ENCODE measurements at regions not wholly inside any gene's neighbourhood (a gene's known extent, or its start where the extent isn't known, plus 50 kb on each side); places are given as distances from the start of the nearest gene placed in this dataset.

DNA sequence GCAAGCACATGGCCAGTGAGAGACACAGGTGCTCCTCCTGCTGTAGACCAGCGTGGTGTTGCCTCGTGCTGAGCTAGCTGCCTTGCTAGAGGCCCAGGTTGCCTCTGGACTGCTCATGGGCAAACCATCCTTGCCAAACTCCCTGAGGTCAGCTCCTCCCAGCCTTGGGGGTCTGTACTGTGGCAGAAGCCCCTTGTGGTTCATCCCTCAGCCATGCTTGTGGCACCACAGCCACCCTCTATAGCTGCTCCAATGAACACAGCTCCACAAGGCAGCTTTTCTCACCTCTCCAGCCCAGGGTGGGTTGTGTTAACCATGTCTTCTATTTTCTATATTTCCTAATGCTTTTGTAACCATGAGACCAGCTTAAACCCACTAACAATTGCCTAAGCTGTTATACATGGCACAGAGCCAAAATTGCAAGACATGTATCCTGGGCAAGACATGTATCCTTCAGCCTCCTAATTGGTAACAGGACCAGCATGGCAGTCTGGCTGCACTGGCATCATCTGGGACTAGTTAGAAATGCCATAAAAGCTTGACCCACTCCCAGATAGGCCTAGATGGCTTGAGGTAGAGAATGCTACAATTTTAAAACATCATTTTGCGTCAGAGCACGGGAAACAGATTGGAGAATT is 183.1 kb upstream of the S1PR3 start:
- Histone ChIP-seq H3K36me3 (ENCODE audit: control insufficient read depth in 2 of 2, insufficient read depth in 1 of 2, low read length in 2 of 2) (no peaks in the 10 kb centered on the region), H3K4me1 (ENCODE audit: control insufficient read depth, insufficient read depth, low read length) (peaks cover 6% of the 10 kb centered on the region; the same call in 1 of the 2 replicates), H3K9me3 (ENCODE audit: control insufficient read depth, insufficient read depth, low read depth, low read length) (no peaks in the 10 kb centered on the region), H3K27ac (ENCODE audit: extremely low read depth, low read depth, low read length) (no peak overlapping the region), H3K4me3 (ENCODE audit: low read depth, low read length) (no peak overlapping the region)
- ChIA-PET POLR2A (no interaction called here), CTCF (interaction anchor here (1.2 kb wide), 1 partner anchor 24 kb away, joined by 6 read pairs; no protein-coding TSS in a partner anchor)
- TF ChIP-seq ZNF558 (tag by site-specific recombination; IDR thresholded peaks at IDR 0.05) = 0 out of 2 replicates have a peak, but pooled peaks have one; percentile 49
- TF ChIP-seq ZNF10 (tag by site-specific recombination; IDR thresholded peaks at IDR 0.05) = no peak
- no peak for TF ChIP-seq ZNF626 (tag by site-specific recombination; IDR thresholded peaks at IDR 0.05)
- no peak for TF ChIP-seq RBAK (tag by site-specific recombination; IDR thresholded peaks at IDR 0.05)
- TF ChIP-seq ZNF660 (tag by site-specific recombination; IDR thresholded peaks at IDR 0.05) = no peak

- Histone ChIP-seq H3K4me3 (ENCODE audit: low read depth, low read length) (no peak overlapping the region), H3K4me1 (ENCODE audit: control insufficient read depth, insufficient read depth, low read length) (peaks cover 6% of the 10 kb centered on the region; the same call in 1 of the 2 replicates), H3K27ac (ENCODE audit: extremely low read depth, low read depth, low read length) (no peak overlapping the region), H3K36me3 (ENCODE audit: control insufficient read depth in 2 of 2, insufficient read depth in 1 of 2, low read length in 2 of 2) (no peaks in the 10 kb centered on the region), H3K9me3 (ENCODE audit: control insufficient read depth, insufficient read depth, low read depth, low read length) (no peaks in the 10 kb centered on the region)
- TF ChIP-seq ZNF354C (tag by site-specific recombination; IDR thresholded peaks at IDR 0.05; ENCODE audit: borderline replicate concordance, low read depth) = no peak
- TF ChIP-seq ZNF704 (tag by site-specific recombination; IDR thresholded peaks at IDR 0.05) = no peak
- no peak for TF ChIP-seq GLI2 (tag by site-specific recombination; IDR thresholded peaks at IDR 0.05; ENCODE audit: borderline replicate concordance, low read depth)
- TF ChIP-seq ZNF302 (tag by site-specific recombination; IDR thresholded peaks at IDR 0.05; ENCODE audit: low read depth) = no peak
- no peak for TF ChIP-seq ZBTB1 (tag by site-specific recombination; IDR thresholded peaks at IDR 0.05)
- TF ChIP-seq ZNF561 (tag by site-specific recombination; IDR thresholded peaks at IDR 0.05; ENCODE audit: borderline replicate concordance) = no peak
- TF ChIP-seq TCF7L2 (IDR thresholded peaks at IDR 0.05; ENCODE audit: borderline replicate concordance, low read depth, low read length) = no peak
- no peak for TF ChIP-seq ZNF248 (tag by site-specific recombination; IDR thresholded peaks at IDR 0.05)
- TF ChIP-seq ZIC2 (tag by site-specific recombination; IDR thresholded peaks at IDR 0.05) = no peak
- TF ChIP-seq ZNF155 (tag by site-specific recombination; IDR thresholded peaks at IDR 0.05) = no peak
- TF ChIP-seq PATZ1 (tag by site-specific recombination; IDR thresholded peaks at IDR 0.05) = no peak
- TF ChIP-seq ZNF548 (tag by site-specific recombination; IDR thresholded peaks at IDR 0.05) = no peak
- no peak for TF ChIP-seq ZNF148 (tag by site-specific recombination; IDR thresholded peaks at IDR 0.05; ENCODE audit: borderline replicate concordance)
- TF ChIP-seq HOXD13 (CRISPR knock-in tag; IDR thresholded peaks at IDR 0.05; ENCODE audit: borderline replicate concordance) = no peak
- TF ChIP-seq ZNF843 (tag by site-specific recombination; IDR thresholded peaks at IDR 0.05) = no peak
- no peak for TF ChIP-seq SP7 (tag by site-specific recombination; IDR thresholded peaks at IDR 0.05)
- no peak for TF ChIP-seq ZNF266 (tag by site-specific recombination; IDR thresholded peaks at IDR 0.05; ENCODE audit: low read depth)
- TF ChIP-seq ZSCAN16 (tag by site-specific recombination; IDR thresholded peaks at IDR 0.05) = no peak
- TF ChIP-seq ZNF274 (IDR thresholded peaks at IDR 0.05; ENCODE audit: low read length) = no peak
- no peak for TF ChIP-seq ZNF274 (tag by site-specific recombination; IDR thresholded peaks at IDR 0.05; ENCODE audit: borderline replicate concordance)
- POLR2A ChIA-PET = no interaction called here
- CTCF ChIA-PET = interaction anchor here (0.6 kb wide), 1 partner anchor 43 kb away, joined by 3 read pairs; no protein-coding TSS in a partner anchor
These were observed 182.4 kb upstream of the S1PR3 start for GRCh38 chr9:88808761-88809354.
